Pulmonary artery endothelial cell (primary cell): ENCODE measurements at regions not wholly inside any gene's neighbourhood (a gene's known extent, or its start where the extent isn't known, plus 50 kb on each side); places are given as distances from the start of the nearest gene placed in this dataset.
A peak's percentile ranks its signal among the peaks of the same experiment; 100 is the strongest.
"Not testable (repeated sequence)": the region's sequence is repeated elsewhere in the genome, so short reads cannot be mapped to it uniquely, and the experiment has no call there.

ENCODE experiments used
- DNase-seq: peaks from one replicate; pipeline ENCODE4 v3.0.0-alpha.2; 2011; ENCODE audit warnings: low read depth, low spot score

GRCh38 chr15:62498278-62498677 lies 333.2 kb upstream of the C2CD4B start:
- no peak for DNase-seq

GRCh38 chr15:62498712-62499111 lies 333.6 kb upstream of the C2CD4B start:
- DNase-seq = no peak

DNA sequence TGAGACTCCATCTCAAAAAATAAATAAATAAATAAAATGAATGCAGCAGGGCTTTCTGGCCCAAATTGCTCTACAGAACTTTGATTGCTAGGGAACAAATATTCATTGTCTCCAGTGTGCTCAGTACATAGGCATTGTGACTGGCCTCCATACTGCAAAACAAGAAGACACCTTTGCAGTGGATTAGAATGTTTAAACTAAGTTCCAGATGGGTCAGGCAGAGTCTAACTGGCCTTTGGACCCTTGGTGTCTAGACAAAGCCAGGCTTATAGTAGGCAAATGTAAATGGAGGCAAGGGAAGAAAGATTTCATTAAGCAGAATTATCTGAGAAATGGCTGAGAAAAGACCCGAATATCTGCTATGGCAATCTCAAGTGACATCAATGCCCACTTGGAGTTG lies 335.2 kb upstream of the C2CD4B start:
- no peak for DNase-seq

DNA sequence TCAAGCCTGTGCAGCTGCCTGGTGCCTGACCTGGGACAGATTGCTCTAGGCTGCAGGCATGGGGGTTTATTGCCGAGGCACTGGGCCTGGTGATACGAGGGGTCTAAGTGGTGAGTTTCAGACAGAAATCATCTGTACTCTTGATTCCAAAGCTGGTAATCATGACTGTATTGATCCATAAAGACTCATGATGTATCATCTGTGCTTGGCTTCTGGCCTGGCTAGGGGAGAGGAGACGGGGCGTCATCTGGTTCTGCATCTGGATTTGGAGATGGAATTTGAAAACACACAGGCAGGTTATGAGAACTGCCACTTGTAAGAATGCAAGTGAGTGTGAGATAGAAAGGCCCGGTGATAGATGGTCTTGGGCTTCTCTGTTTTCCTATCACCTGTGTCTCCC lies 337.4 kb upstream of the C2CD4B start:
- no peak for DNase-seq

DNA sequence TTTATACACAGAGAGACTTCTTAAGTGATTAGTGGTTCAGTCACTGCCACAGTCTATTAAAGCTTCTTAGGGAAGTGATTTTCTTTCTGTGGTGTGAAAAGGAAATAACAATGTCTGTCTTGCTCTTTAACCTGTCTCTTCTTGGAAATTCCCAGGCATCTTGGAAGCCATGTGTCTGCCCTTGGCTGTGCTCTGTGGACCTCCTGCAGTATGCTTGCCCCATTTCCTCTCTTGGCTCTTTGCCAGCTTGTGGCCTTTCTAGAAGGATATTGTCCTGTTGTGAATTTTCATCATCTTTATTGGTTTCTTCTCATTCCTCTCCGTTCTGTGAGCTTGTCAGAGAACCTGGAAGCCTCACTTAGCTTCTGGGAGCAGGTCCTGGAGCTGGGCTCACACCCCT lies 338.4 kb upstream of the C2CD4B start:
- peak; percentile 26 for DNase-seq

DNA sequence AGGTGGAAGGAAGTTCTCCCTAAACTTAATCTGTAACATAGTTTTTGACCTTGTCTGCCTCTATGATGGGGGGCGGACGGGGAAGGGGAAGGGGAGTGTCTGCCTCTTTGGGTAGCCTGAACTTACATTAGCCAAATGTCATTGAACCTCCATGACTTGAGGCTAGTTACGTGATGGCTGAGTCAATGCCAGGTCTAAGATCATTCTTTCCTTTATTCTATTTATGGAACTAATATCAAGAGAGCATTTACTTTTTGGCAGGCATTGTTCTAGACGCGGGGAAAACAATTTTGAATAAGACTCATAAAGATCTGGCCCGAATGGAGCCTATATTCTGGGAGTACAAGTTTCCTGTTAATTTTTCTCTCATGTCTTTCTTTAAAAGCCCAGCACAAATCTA lies 340.7 kb upstream of the C2CD4B start:
- no peak for DNase-seq

GRCh38 chr15:62506217-62506805 lies 341.2 kb upstream of the C2CD4B start:
- no peak for DNase-seq

- no peak for DNase-seq
Observed at GRCh38 chr15:62509395-62509958, 344.4 kb upstream of the C2CD4B start.

- DNase-seq = no peak
Observed at GRCh38 chr15:62510791-62511190, 345.7 kb upstream of the C2CD4B start.

- DNase-seq = no peak
Observed at GRCh38 chr15:62512904-62513303, 347.8 kb upstream of the C2CD4B start.

- DNase-seq = no peak
Observed at GRCh38 chr15:62513893-62514292, 348.8 kb upstream of the C2CD4B start.

DNA sequence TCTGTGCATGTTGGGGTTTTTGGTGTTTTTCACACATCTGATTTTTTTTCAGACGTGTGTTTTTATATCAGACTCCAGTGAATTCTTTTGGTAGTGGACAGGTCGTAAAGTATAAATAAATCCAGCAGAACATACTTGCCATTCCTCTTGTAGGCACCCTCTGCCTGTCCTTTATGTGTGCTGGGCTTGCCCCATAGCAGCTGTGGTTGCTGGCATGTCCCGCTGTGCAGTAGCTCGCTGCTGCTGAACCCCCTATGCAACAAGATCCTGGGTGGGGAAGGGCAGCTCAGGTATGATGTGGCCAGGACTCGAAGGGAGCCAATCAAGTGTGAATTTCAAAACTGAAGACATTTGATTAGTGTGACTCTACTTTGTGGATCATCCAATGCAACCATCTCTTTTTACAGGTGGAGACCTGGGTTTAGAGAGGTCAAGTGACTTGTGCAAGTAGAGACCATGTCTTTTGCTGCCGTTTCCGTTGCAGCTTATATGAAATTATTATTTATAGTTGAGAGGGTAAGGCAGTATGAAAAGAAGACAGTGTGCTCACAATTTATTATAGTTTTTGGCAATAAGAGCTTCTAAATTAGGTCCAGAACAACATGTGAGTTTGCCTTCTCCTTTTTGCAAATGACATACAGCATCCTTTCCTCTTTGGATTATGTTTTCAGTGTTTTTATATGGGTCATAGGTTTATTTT lies 350.8 kb upstream of the C2CD4B start:
- DNase-seq = no peak

DNA sequence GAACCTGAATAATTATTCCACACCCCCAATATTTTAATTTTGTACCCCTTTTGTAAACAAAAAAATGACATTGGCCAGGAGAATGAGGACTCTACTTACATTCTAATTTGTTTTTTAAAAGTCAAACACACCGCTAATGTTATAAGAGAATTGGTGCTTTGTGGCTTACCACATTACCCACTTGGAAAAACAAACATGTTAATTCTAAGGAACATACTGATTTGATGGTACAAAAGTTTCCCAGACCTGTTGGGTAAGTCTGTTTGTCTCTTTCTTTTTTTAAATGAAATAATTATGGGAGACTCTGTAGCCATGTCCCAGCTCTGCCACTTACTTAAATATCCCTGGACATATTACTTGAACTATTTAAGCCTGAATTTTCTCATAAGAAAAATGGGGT lies 352.5 kb upstream of the C2CD4B start:
- DNase-seq = no peak

GRCh38 chr15:62518666-62519065 lies 353.6 kb upstream of the C2CD4B start:
- not testable (repeated sequence) for DNase-seq

GRCh38 chr15:62519900-62520299 lies 354.8 kb upstream of the C2CD4B start:
- DNase-seq = no peak

- DNase-seq = no peak
Observed at GRCh38 chr15:62520887-62521286, 355.8 kb upstream of the C2CD4B start.

GRCh38 chr15:62521396-62521795 lies 356.3 kb upstream of the C2CD4B start:
- DNase-seq = no peak

DNA sequence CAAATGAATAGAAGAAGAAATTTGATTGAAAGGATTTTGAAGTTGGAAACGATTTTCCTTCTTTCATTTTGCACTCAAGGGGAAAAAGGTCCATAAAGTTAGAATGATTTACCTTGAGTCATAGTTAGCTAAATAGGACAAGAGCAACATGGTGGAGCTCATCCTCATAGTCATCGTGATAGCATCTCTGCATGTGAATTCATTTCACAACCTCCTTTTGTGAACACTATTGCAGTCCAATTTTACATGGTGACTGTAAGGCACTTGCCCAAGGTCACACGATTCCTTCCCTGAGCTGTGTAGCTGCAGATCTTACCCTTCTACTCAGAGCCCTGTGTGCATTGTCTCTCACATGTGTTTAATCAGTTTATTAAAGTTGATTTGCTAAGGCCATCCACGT lies 359.8 kb upstream of the C2CD4B start:
- no peak for DNase-seq

DNA sequence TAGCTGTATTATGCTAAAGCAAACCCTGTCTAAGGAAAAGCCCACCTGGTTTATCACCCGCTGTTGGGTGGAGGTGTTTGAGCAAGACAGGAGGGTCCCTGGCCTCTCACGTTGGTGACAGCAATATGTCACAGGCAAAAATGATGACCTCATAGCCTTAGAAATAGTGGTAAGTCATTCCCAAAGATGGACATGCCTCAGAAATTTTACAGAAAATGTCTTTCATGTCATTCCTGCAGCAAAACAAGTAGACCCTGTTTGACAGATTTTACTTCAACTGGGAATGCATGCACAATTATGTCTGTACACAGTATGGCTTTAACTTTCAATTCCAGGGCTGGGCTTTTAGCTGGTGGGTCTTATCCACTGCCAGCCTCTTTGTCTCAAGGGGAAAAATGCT lies 362.3 kb upstream of the C2CD4B start:
- DNase-seq = no peak

DNA sequence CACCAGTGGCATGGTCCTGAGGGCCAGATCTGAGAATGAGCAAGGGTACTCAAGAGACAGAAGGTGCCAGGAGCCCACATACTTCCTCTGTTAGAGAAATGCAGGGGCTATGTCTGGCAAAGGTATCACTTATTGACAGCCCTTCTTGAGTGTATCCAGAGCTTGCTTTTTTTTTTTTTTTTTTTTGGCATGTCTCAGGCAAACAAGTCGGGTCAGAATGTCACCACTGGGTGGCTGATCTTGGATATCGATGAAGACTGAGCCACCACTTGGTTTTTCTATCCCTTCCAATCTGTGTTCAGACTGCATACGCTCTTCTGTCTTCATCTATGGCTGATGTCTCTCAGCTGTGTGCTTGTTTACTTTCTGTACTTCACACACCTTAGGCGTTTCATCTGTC lies 363.4 kb upstream of the C2CD4B start:
- DNase-seq = no peak

DNA sequence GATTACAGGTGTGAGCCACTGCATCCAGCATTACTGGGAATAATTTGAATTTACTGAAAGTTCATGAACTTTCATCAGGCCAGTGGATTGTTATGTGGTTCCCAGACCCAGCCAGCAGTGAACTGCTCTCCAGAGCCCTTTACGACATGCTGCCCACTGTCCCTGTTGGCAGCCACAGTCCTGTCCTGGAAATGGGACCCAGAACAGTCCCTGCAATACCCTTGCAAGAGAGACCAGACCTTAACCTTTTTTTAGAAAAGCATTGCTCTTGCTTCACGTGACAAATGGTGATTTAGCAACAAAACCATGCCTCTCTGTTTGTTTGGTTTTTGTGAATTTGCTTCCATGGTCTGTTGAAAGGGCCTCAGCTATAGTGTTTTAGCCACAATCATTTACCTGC lies 367.3 kb upstream of the C2CD4B start:
- no peak for DNase-seq

DNA sequence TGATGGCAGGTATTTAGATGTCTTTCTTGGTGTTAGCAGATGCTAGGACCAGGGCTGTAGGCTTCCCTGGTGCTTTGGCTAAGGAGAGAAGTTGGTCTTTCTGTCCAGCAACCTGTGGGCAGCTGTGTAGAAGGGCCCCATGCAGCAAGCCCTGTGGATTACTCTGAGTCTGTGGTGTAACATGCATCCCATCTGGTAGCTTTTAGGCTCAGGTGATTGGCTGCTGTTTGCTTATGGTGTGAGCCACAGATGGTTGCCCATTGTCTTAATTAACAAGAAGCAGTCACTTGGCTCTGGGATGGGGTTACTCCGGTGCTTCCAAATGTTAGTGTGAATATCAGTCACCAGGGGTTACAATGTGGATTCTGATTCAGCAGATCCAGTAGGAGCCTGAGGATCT lies 368.6 kb upstream of the C2CD4B start:
- DNase-seq = no peak

- no peak for DNase-seq
Observed at GRCh38 chr15:62534996-62535395, 369.9 kb upstream of the C2CD4B start.
